DMS53 (cell line): ENCODE measurements at regions not wholly inside any gene's neighbourhood (a gene's known extent, or its start where the extent isn't known, plus 50 kb on each side); places are given as distances from the start of the nearest gene placed in this dataset.

Experiments used
- DNase-seq: peaks from one replicate; lab custom pipeline; 2025; lab: John Stamatoyannopoulos, UW

GRCh38 chrX:51437521-51437920 lies 58.9 kb downstream of the NUDT11 start:
- DNase-seq: no peak

DNA sequence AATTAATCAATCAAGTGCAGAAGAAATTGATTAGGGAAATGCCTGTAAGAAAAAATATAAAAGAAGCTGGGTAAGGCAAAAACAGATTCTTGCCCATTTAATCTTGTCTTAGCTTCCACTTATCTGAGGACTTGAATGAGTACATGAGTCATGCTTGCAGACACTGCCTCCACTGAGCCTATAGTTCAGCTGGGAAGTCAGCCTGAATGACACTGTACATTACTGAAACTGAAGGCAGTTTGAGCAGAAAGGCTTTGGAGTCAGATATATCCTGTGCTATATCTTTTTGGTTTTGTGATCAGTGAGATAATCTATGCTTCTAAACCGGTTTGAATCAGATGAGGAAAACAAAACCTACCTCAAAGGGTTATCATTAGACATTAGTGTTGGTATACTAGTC lies 61.3 kb downstream of the NUDT11 start:
- DNase-seq: peak; percentile 8

- no peak for DNase-seq
Measured at GRCh38 chrX:51421972-51422597, 74.3 kb downstream of the NUDT11 start.

GRCh38 chrX:51420610-51421009 lies 75.8 kb downstream of the NUDT11 start:
- peak; percentile 73 for DNase-seq

DNA sequence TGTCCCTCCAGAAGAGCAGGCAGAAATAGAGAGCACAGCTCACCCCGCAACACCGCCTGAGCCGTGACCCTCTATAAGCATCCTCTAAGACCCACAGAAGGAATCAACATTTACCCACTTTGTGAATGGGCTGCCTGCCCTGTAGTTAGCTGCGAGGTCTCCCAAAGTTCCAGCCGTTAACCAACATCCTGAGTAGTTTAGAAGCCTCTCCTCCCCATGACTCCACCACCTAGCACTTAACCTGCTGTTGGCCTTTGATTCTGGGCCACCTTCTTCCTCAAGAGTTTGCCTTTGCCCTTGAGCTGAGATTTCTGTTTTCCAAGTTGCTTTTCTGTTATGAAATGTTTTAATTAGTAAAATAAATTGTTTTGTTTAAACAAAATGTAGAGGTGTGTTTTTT lies 75.8 kb downstream of the NUDT10 start:
- DNase-seq: no peak

GRCh38 chrX:51407520-51408409 lies 75.1 kb downstream of the NUDT10 start:
- DNase-seq: no peak

DNA sequence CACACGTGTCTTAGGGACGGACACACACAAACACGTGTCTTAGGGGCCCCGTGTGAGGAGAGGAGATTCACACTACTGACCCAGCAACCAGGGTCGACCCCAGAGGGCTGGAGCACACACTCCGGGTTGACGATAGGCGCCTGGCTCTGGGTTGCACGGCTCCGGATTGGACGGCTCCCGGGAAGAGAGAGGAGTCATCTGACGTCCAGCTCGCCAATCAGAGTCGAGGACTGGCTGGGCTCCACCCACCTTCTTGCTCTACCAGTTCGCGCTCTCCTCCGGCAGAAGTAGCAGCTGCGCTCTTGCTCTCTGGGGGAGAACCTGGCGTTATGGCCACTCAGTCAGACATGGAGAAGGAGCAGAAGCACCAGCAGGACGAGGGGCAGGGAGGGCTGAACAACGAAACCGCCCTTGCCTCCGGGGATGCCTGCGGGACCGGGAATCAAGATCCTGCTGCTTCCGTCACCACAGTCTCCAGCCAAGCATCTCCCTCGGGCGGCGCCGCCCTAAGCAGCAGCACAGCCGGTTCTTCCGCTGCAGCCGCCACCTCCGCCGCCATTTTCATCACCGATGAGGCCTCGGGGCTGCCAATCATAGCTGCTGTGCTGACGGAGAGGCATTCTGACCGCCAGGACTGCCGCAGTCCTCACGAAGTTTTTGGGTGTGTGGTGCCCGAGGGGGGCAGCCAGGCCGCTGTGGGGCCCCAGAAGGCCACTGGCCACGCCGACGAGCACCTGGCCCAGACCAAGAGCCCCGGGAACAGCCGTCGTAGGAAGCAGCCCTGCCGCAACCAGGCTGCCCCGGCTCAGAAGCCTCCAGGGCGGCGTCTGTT lies 74.3 kb downstream of the NUDT10 start:
- no peak for DNase-seq

DNA sequence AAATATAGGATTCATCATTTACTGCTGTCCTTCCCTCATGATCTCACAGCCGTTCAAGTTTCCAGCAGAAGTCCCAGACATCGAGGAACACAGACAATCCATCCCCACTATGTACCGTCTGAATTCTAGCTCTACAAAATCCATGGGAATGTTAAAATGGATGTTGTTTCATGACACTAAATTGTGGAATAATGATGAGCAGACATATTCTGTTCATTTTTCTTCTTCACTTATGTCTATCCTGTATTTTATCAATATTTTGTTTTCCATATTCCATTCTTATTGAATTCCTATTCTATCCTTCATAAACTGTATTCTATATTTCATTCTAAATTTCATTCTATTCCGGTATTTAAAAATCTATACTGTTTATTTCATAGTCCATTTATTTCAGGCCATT lies 71.8 kb downstream of the NUDT10 start:
- no peak for DNase-seq

GRCh38 chrX:51395810-51396728 lies 63.4 kb downstream of the NUDT10 start:
- DNase-seq: peak; percentile 87

DNA sequence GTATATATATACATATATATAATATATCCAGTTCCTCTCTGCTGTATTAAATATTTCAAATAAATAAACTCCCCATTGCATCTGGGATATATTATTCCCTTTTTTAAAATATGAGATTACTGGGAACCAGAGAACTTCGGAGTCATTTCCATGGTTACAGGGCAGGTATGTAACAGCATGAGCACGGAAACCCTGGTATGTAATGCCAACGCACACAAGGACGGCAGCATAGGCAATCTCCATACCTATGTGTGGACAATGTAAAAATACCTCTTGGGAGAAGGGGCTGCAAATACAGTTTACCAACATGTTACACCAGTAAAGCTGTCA lies 62.8 kb downstream of the NUDT10 start:
- DNase-seq: peak; percentile 82
